Gastrocnemius medialis (tissue), 4 donors: ENCODE measurements at regions not wholly inside any gene's neighbourhood (a gene's known extent, or its start where the extent isn't known, plus 50 kb on each side); places are given as distances from the start of the nearest gene placed in this dataset.

Experiments
- POLR2A ChIP-seq, 2 donors: fragments of 450-650 bp; IDR thresholded peaks; one replicate each; pipeline ENCODE4 v1.6.1; 2017; ENCODE audit warnings: antibody characterized with exemption in 2 of 2, mild to moderate bottlenecking in 2 of 2, moderate library complexity in 2 of 2
- TF ChIP-seq, protein P1 (sequence below), 5 experiments: fragments of 450-650 bp in 3 of 5; fragments of 200-600 bp in 2 of 5; sonication (generic) in 2 of 5; IDR thresholded peaks in 4 of 5; conservative IDR thresholded peaks in 1 of 5; 1 replicate in 4 of 5; 2 replicates in 1 of 5; pipeline ENCODE4 v1.5.1; 2016 to 2019; ENCODE audit warnings: antibody characterized with exemption in 5 of 5, mild to moderate bottlenecking in 3 of 5, moderate library complexity in 3 of 5

DNA sequence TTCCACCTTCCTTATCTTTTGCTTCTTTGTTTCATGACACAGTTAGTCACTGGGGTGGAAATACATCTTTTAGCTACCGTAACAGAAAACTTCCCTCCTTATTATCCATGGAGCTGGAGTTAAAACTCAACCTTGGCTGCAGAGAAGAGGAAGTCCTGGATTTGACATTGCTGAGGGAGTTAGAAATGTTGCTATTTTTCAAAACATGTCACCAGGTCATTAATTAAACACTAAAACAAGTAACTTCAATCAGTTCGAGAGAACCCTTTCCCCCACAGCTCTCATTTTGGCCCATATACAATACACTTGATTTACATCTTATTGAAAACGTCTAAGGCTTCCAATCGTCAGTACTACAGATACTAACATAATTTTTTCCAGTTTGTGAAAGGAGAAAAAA lies 237.9 kb upstream of the CD180 start:
- no peak for TF ChIP-seq POLR2A (IDR thresholded peaks at IDR 0.05)
- TF ChIP-seq, protein P1, sequence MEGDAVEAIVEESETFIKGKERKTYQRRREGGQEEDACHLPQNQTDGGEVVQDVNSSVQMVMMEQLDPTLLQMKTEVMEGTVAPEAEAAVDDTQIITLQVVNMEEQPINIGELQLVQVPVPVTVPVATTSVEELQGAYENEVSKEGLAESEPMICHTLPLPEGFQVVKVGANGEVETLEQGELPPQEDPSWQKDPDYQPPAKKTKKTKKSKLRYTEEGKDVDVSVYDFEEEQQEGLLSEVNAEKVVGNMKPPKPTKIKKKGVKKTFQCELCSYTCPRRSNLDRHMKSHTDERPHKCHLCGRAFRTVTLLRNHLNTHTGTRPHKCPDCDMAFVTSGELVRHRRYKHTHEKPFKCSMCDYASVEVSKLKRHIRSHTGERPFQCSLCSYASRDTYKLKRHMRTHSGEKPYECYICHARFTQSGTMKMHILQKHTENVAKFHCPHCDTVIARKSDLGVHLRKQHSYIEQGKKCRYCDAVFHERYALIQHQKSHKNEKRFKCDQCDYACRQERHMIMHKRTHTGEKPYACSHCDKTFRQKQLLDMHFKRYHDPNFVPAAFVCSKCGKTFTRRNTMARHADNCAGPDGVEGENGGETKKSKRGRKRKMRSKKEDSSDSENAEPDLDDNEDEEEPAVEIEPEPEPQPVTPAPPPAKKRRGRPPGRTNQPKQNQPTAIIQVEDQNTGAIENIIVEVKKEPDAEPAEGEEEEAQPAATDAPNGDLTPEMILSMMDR (IDR thresholded peaks at IDR 0.05 in 4 of 5, conservative IDR thresholded peaks at IDR 0.05 in 1 of 5): no peak
